Lower leg skin (tissue), 3 donors: ENCODE measurements at regions not wholly inside any gene's neighbourhood (a gene's known extent, or its start where the extent isn't known, plus 50 kb on each side); places are given as distances from the start of the nearest gene placed in this dataset.

Experiments used
- CTCF ChIP-seq, 3 donors: fragments of 450-650 bp; IDR thresholded peaks; one replicate each; pipeline ENCODE4 v1.5.1; 2016; ENCODE audit warnings: antibody characterized with exemption in 3 of 3, mild to moderate bottlenecking in 3 of 3, moderate library complexity in 2 of 3
- POLR2A ChIP-seq, 2 donors: fragments of 450-650 bp; IDR thresholded peaks; one replicate each; pipeline ENCODE4 v1.6.1; 2016 to 2017; ENCODE audit warnings: antibody characterized with exemption in 2 of 2, mild to moderate bottlenecking in 1 of 2, moderate library complexity in 1 of 2

DNA sequence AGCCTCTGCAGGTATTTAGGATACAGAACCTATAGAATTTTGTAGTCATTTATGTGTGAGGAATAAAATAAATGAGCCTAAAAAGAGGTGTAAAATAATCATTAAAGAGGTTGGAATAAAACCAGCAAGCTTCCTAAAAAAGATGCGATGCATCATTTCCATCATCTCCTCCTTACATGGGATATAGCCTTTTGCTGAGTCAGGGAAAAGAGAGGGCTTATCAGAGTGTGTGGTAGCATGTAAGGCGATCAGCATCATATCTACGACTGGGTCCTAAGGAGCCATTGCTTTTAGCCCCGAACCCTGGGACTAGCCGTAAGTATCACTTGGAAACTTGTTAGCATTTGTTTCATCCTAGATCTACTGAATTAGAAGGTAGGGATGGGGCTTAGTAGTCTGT lies 94.9 kb downstream of the DTWD1 start:
- TF ChIP-seq CTCF (IDR thresholded peaks at IDR 0.05) = no peak
- TF ChIP-seq POLR2A (IDR thresholded peaks at IDR 0.05) = no peak
